HL-60/S4 treated with phorbol 12-myristate 13-acetate at 8.2 ng/mL for 4 days and 3 days (cell line): ENCODE measurements at regions not wholly inside any gene's neighbourhood (a gene's known extent, or its start where the extent isn't known, plus 50 kb on each side); places are given as distances from the start of the nearest gene placed in this dataset.

Experiments used
- in situ Hi-C: fragments of 300-500 bp; cut with MboI; formaldehyde crosslinking; loops from 2 replicates; pipeline ENCODE4 v1.15.0; 2022; ENCODE audit warnings: low sequenced_read_pairs

DNA sequence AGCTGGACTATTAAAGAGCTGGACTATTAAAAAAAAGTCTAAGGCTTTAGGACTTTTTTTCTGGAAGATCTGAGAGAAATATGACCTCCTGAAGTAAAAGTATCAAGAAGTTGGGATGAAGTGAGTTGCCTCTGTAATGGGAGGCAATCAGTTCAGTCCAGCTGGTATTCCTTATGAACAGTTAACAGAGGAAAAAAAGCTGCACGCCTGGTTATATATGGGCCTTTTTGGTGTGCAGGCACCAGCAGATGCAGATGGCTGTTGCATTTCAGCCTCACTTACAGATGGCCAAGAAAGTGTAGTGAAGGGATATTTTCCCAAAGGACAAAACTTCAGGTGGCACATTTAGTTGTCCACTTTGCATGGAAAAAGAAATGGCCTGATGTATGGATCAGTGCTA is 70.3 kb upstream of the ELOVL5 start:
- in situ Hi-C loops = no loop called here

DNA sequence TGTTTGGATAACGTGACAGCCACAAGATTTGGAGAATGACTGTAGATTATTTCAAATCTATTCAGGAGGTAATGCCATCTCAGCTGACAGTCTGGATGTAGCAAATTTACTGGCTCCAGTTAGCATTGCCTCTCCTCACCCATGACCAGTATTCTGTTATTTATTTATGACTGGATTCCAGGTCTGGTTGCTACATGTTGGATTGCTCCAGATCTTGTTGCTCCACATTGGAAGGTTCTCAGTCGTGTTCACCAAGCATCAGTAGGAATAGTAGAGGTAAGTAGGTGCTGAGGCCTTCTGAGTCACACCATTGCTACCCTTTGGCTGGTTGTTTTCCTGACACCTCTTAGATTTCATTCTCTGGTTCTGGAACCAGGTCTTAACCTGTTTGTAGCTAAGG is 69.5 kb upstream of the ELOVL5 start:
- in situ Hi-C loops = no loop called here

DNA sequence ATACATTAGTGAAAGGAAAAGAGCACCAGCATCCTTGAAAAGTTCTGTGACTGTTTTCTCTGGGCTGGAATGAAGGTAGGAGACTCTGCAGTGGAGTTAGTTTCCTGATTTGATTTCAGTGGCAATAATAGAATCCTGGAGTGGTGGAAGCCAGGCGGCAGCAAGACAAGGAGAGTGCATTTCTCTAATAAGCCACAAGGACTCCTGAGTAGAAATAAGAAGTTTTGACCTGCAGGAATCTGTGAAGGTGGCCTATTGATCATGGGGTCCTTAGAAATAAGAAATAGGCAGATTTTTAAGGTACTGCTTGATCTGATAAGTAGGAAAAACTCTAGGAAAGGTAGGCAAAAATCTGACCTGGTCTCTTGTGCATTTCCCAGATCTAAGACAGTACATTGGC is 68.4 kb upstream of the ELOVL5 start:
- in situ Hi-C loops = no loop called here

DNA sequence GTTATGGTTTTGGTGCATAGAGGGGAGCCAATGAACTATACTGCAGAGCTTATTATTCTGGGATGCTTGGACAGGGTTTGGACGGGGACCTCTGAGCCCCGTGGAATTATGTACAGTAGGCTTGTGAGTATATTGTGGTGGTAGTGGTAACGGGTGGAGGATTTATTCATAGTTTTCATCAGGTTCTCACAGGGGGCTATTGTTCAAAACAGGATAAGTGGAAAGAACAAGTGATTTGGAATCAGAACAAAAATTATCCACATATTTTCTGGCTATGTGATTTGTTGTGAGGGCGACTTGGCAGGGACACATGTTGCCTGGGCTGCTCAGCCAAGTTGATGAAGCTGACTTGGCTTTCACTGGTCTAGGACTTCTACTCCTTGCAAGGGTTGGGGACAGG is 64.6 kb upstream of the ELOVL5 start:
- in situ Hi-C loops = no loop called here

DNA sequence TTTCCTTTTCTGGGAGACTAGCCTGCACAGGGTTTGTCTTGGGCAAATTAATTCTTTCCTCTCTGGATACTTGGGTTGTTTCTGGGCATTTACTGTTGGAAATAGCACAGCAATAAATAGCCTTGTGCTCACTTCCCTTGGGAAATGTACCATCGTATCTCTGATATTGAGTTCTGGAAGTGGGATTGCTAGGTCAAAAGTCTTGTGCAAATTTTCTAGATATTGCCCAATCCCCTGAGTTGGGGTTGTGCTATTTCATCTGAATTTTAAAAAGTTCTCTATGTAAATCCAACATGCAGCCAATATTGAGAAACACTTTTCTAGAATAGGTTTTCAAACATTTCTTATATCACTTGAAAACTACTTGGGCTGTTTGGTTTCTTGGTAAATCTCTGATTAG is 64.0 kb upstream of the ELOVL5 start:
- in situ Hi-C loops = no loop called here

DNA sequence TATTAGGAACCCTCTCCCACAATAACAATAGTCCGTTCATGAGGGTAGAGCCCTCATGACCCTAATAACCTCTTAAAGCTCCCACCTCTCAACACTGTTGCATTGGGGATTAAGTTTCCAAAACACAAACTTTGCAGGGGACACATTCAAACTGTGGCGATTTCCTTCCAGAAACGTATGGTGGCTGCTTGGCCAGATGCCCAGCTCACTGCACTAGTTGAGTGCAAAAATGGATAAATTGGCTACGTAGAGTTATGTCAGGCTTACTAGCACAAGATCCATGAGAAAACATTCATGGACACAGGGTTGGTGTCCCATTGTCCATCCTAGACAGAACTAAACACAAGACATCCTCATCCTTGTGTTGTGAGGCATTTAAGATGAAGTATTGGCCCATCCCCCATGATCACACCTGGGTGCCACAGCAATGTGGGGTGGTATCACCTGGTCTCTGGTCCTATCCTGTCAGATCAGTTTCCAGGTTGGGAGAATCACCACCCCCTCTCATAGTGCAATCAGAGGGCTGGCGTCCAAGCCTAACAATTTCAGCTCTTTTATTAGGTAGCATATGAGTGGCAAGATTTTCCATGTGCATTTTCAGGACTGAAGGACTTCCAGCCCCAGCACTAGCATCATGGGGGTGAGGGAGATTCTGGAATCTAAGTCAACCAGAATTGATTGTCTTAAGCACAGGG is 63.4 kb upstream of the ELOVL5 start:
- in situ Hi-C loops = no loop called here

DNA sequence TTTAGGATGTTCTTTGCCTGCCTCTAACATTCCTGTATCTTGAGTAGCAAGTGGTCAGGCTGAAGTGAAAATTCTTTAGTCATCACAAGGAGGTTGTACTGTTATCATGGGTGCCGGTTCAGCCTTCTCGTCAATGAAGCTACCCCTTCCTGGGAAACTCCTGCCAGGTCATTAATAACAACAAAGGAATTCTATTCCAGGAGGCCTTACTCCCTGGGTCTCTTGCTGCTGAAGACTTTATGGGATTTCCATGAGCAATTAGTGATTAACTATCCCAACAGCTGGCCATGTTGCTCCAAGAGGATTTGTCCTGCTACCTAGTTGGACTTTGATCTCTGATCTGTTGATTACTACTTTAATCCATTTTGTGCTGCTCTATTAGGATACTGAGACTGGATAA is 62.7 kb upstream of the ELOVL5 start:
- in situ Hi-C loops = no loop called here

DNA sequence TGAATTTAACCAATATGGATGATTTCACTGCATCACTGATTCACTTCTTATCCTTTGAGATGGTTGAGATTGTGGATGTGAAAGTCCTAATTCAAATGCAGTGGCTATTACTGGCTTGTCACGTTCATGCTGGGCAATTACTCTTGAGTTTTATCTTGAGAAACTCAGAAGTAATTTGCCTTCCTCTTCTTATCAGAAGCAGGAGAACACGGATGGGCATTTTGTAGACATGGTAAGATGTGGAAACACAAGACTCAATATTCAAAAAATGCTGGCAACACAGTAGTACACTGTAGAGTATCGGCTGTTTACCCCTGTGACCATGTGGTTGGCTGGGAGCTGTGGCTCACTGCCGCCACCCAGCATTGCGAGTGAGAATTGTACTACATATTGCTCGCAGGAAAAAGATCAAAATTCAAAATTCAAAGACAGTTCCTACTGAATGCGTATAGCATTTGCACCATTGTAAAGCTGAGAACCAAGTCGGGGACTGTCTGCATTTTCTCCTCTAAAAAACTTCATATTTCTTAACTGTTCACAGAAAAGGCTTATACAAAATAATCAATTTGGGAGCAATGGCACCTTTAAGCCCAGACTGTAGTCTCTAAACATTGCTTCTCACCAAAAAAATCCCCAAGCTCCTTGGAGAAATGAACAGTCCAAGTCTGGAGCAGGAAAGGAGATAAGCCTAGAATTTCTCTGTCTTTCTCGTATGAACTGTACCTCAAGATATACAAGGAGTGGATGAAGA is 61.9 kb upstream of the ELOVL5 start:
- in situ Hi-C loops = no loop called here

DNA sequence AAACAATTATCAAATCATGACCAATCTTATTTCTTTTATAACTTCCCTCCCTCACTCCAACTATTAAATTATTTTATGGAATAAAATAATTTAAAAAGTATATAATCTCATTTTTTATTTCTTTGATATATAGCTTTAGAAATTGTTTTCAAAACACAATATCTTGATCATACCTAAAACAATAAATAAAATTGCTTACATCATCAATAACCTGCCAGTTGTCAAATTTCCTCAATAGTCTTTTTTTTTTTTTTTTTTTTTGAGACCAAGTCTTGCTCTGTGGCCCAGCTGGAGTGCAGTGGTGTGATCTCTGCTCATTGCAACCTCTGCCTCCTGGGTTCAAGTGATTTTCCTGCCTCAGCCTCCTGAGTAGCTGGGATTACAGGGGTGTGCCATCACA is 60.1 kb upstream of the ELOVL5 start:
- in situ Hi-C loops = no loop called here

DNA sequence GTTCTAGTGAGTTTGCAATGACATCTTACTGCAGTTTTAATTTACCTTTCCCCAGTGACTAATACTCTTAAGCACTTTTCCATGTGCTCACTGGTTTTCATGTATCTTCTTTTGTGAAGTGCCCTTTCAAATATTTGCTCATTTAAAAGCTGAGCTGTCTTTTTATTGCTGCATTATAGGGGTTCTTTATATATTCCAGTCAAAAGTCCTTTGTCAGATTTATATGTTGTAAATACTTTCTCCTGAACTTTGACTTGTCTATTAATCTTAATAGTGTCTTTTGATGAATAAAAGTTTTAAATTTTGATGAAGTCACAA is 50.2 kb upstream of the ELOVL5 start:
- in situ Hi-C loops = no loop called here

DNA sequence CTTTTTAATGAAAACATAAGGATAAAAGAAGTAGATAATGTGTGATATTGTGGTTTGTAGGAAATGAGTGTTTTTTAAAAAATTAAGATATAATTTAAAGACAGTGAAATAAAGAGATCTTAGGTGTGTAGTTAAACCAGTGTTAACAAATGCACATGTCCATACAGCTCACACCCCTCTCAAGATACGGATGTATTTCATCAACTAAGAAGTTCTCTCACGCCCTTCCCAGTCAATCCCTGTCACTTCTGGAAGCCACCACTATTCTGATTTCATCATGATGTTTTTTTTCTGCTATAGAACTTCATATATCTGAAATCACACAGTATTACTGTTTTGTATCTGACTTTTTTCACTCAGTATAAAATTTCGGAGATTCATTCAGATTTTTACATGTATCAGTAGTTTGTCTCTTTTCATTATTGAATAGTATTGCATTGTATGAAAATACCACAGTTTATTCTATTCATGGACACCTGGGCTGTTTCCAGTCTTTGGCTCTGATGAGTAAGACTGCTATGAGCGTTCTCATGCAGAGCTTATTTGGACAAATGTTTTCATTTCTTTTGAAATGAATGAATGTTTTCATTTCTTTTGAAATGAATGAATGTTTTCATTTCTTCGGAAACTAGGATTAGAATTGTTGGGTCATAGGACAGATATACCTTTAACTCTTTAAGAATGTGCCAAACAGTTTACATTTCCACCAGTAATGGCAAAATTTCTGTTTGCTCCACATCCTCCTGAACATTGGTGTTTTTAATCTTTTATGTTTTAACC is 49.7 kb upstream of the ELOVL5 start:
- in situ Hi-C loops = no loop called here
